IMR-90 (cell line): ENCODE measurements at regions not wholly inside any gene's neighbourhood (a gene's known extent, or its start where the extent isn't known, plus 50 kb on each side); places are given as distances from the start of the nearest gene placed in this dataset.

Experiments
- BHLHE40 ChIP-seq: fragments of 150-350 bp; IDR thresholded peaks from 2 replicates; pipeline ENCODE4 v1.6.1; 2016; ENCODE audit warnings: mild to moderate bottlenecking, low read depth, low read length
- CEBPB ChIP-seq: IDR thresholded peaks from 2 replicates; pipeline ENCODE4 v1.6.1; 2012; ENCODE audit warnings: low read depth, low read length, improper control_type of control experiment
- CHD1 ChIP-seq: IDR thresholded peaks from 2 replicates; pipeline ENCODE4 v1.6.1; 2012; ENCODE audit warnings: low read depth, low read length, improper control_type of control experiment
- MAZ ChIP-seq: IDR thresholded peaks from 2 replicates; pipeline ENCODE4 v1.6.1; 2012; ENCODE audit warnings: low read depth, mild to moderate bottlenecking, low read length, improper control_type of control experiment, moderate library complexity, borderline replicate concordance
- MXI1 ChIP-seq: IDR thresholded peaks from 2 replicates; pipeline ENCODE4 v1.6.1; 2012; ENCODE audit warnings: low read depth, mild to moderate bottlenecking, low read length, moderate library complexity, borderline replicate concordance
- POLR2A ChIP-seq: IDR thresholded peaks from 2 replicates; pipeline ENCODE4 v1.6.1; 2012; ENCODE audit warnings: mild to moderate bottlenecking, low read depth, low read length
- RAD21 ChIP-seq: IDR thresholded peaks from 2 replicates; pipeline ENCODE4 v1.6.1; 2012; ENCODE audit warnings: low read length, improper control_type of control experiment
- RCOR1 ChIP-seq: IDR thresholded peaks from 2 replicates; pipeline ENCODE4 v1.6.1; 2012; ENCODE audit warnings: mild to moderate bottlenecking, low read length, improper control_type of control experiment; ENCODE audit not compliant: insufficient replicate concordance
- RFX5 ChIP-seq: IDR thresholded peaks from 2 replicates; pipeline ENCODE4 v1.8.0; 2012; ENCODE audit warnings: low read depth, mild to moderate bottlenecking, low read length, moderate library complexity
- SMC3 ChIP-seq: fragments of 150-350 bp; IDR thresholded peaks from 2 replicates; pipeline ENCODE4 v1.6.1; 2016; ENCODE audit warnings: low read depth, mild to moderate bottlenecking, antibody characterized with exemption, low read length, moderate library complexity
- TF ChIP-seq, protein P1 (sequence below): conservative IDR thresholded peaks from 2 replicates; pipeline ENCODE4 v1.5.1; 2012; ENCODE audit warnings: mild to moderate bottlenecking, low read depth, low read length, improper control_type of control experiment
- TF ChIP-seq, protein P2 (sequence below): fragments of 150-350 bp; IDR thresholded peaks from 2 replicates; pipeline ENCODE4 v1.6.1; 2017; ENCODE audit warnings: mild to moderate bottlenecking, antibody characterized with exemption, low read length, low read depth

DNA sequence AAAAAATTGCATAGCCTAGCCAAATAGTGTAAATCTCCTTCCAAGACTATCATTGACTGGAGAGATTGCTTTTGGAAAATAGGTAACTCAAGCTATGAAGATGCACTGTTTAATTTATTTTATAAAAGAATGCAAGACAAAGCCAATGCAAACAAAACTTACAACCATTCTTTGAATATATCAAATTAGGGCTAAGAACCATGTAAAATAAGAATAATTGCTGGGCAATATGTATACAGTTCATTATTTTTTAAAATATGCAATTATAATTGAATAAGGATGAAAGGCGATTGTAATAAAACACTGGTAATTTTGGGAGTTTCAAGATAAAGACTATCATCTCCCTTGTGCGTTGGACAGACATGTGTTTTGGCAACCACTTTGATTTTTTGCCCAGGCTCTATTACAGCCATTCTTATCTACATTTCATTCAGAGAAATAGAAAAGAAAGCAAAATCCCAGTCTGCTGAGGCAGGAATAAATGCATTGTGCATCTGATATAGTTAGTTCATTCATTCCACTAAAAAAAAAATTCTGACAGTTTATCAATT lies 242.3 kb upstream of the ROBO1 start:
- TF ChIP-seq MXI1: no peak
- TF ChIP-seq, protein P1, sequence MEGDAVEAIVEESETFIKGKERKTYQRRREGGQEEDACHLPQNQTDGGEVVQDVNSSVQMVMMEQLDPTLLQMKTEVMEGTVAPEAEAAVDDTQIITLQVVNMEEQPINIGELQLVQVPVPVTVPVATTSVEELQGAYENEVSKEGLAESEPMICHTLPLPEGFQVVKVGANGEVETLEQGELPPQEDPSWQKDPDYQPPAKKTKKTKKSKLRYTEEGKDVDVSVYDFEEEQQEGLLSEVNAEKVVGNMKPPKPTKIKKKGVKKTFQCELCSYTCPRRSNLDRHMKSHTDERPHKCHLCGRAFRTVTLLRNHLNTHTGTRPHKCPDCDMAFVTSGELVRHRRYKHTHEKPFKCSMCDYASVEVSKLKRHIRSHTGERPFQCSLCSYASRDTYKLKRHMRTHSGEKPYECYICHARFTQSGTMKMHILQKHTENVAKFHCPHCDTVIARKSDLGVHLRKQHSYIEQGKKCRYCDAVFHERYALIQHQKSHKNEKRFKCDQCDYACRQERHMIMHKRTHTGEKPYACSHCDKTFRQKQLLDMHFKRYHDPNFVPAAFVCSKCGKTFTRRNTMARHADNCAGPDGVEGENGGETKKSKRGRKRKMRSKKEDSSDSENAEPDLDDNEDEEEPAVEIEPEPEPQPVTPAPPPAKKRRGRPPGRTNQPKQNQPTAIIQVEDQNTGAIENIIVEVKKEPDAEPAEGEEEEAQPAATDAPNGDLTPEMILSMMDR: no peak
- TF ChIP-seq, protein P2, sequence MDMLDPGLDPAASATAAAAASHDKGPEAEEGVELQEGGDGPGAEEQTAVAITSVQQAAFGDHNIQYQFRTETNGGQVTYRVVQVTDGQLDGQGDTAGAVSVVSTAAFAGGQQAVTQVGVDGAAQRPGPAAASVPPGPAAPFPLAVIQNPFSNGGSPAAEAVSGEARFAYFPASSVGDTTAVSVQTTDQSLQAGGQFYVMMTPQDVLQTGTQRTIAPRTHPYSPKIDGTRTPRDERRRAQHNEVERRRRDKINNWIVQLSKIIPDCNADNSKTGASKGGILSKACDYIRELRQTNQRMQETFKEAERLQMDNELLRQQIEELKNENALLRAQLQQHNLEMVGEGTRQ: no peak
- no peak for TF ChIP-seq CHD1
- no peak for TF ChIP-seq SMC3
- TF ChIP-seq BHLHE40: no peak
- no peak for TF ChIP-seq RAD21
- TF ChIP-seq POLR2A: no peak
- TF ChIP-seq MAZ: no peak
- no peak for TF ChIP-seq CEBPB
- TF ChIP-seq RFX5: no peak
- no peak for TF ChIP-seq RCOR1
